Colonic mucosa (tissue), 4 donors: ENCODE measurements at regions not wholly inside any gene's neighbourhood (a gene's known extent, or its start where the extent isn't known, plus 50 kb on each side); places are given as distances from the start of the nearest gene placed in this dataset.

Experiments
- DNase-seq: peaks from one replicate; pipeline ENCODE4 v3.0.0-alpha.2; 2020
- H3K27ac ChIP-seq: fragments of 200-600 bp; one replicate; pipeline ENCODE4 v1.8.0; 2021
- H3K27me3 ChIP-seq: fragments of 200-600 bp; one replicate; pipeline ENCODE4 v1.8.0; 2021
- H3K36me3 ChIP-seq: fragments of 200-600 bp; one replicate; pipeline ENCODE4 v1.8.0; 2021
- H3K4me1 ChIP-seq: fragments of 200-600 bp; one replicate; pipeline ENCODE4 v1.8.0; 2021; ENCODE audit warnings: mild to moderate bottlenecking
- H3K4me3 ChIP-seq: fragments of 200-600 bp; one replicate; pipeline ENCODE4 v1.8.0; 2021
- H3K9ac ChIP-seq, 2 donors: one replicate each; pipeline ENCODE4 v1.7.0; 2013; ENCODE audit warnings: control low read depth in 2 of 2, low read depth in 2 of 2, low read length in 2 of 2
- H3K9me3 ChIP-seq: fragments of 200-600 bp; one replicate; pipeline ENCODE4 v1.8.0; 2021
- CTCF ChIP-seq: fragments of 200-600 bp; IDR thresholded peaks from one replicate; pipeline ENCODE4 v1.8.0; 2022; ENCODE audit warnings: antibody characterized with exemption, mild to moderate bottlenecking
- intact Hi-C: fragments of 100-400 bp; cut with DNase I; formaldehyde crosslinking; loops from one replicate; pipeline ENCODE4 v1.14.1; 2022
- donor health status: healthy.
- donor health status: DM: no; HTN: no; CAD: no.
- donor health status: DM: no; HTN: no; CAD: no.

DNA sequence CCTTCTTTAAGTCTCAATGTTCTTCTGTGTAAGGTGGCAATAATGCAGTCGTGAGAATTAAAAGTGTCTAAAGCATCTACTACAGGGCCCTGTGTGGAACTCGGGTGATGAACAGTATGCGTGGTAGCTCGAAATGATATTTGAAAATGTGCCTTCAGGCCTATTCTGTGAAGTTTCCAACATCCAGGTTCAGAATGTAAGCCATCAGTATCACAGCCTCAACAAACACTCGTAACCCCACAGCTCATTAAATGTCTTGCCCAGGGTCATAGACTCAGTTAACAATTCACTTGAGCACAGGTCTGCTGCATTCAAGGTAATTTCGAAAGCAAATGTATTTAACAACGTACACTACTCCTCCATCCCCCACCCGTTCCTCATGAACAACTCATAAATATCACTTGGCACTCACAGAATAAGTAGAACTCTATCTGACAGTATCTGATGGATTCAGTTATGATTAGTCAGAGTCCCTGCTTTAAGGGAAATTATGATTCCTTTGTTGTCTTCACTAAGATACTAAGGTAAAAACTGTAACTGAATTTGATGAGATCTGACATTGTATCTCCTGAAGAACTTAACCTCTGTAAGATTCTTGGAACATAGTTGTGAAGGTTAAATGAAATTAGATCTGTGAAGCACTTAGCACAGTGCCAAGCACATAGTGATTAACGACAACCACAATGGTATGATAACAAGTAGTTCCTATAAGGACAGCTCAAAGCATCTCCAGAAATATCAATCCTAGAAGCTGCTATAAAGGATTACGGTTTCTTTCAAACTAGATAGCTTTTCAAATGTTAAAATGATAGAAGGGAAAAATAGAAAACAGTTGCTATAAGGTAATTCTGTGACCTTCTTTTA, 642.3 kb downstream of the TBL1XR1 start:
- Histone ChIP-seq H3K4me1 (no peaks in the 10 kb centered on the region), H3K9ac (no peak overlapping the region), H3K27me3 (no peaks in the 10 kb centered on the region), H3K4me3 (no peak overlapping the region), H3K36me3 (no peaks in the 10 kb centered on the region), H3K9me3 (no peaks in the 10 kb centered on the region), H3K27ac (no peak overlapping the region)
- TF ChIP-seq CTCF: no peak
- DNase-seq: no peak
- intact Hi-C loops: no loop called here

DNA sequence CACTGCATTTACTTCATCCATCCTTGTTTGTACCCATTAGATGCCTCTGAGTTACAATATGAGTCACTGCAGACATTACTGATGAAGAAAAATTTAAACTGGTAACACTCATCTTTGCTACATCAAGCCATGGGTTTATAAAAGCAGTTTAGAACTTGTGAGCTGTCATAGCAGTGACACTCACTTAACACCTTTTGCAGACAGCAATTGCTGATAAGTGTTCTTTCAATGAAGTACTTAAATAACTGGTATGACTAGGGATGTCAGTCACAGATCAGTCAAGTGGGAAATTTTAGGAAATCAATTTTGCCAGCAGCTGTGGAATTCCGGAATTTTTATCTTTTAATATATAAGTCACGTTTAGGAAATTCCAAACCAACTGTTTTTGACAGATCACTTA, 643.0 kb downstream of the TBL1XR1 start:
- no peaks in the 10 kb centered on the region for H3K36me3 ChIP-seq
- H3K27ac ChIP-seq: no peak overlapping the region
- no peaks in the 10 kb centered on the region for H3K9me3 ChIP-seq
- no peak for DNase-seq
- no peak overlapping the region for H3K9ac ChIP-seq
- H3K27me3 ChIP-seq: no peaks in the 10 kb centered on the region
- no peak overlapping the region for H3K4me3 ChIP-seq
- no peaks in the 10 kb centered on the region for H3K4me1 ChIP-seq
- no peak for TF ChIP-seq CTCF
- intact Hi-C loops: no loop called here

- no peak for DNase-seq
- Histone ChIP-seq H3K9me3 (no peaks in the 10 kb centered on the region), H3K4me1 (no peaks in the 10 kb centered on the region), H3K9ac (no peak overlapping the region), H3K4me3 (no peak overlapping the region), H3K36me3 (no peaks in the 10 kb centered on the region), H3K27me3 (no peaks in the 10 kb centered on the region), H3K27ac (no peak overlapping the region)
- TF ChIP-seq CTCF: no peak
- intact Hi-C loops: no loop called here
These were observed 670.3 kb downstream of the TBL1XR1 start for GRCh38 chr3:176526942-176527341.

DNA sequence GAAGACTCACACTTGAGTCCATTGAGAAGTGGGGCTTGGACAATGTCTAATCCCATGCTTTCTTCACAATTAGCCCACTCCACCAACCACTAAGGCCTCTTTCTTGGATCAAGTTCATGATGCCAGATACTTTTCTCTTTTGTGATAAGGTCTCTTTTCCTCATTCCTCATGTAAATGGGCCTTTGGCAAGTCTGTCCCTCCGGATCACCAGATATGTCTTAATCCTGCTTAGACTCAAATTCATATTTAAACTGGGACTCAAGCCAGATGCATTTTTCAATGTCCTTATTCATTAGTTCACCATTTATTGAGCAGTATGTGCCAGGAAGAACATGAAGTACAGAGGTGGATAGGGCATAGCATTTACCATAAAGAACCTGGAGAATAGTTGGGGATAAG, 671.1 kb downstream of the TBL1XR1 start:
- no peaks in the 10 kb centered on the region for H3K36me3 ChIP-seq
- H3K9me3 ChIP-seq: no peaks in the 10 kb centered on the region
- no peak overlapping the region for H3K27ac ChIP-seq
- DNase-seq: no peak
- no peaks in the 10 kb centered on the region for H3K4me1 ChIP-seq
- TF ChIP-seq CTCF: no peak
- no peak overlapping the region for H3K9ac ChIP-seq
- intact Hi-C loops: no loop called here
- no peak overlapping the region for H3K4me3 ChIP-seq
- no peaks in the 10 kb centered on the region for H3K27me3 ChIP-seq

DNA sequence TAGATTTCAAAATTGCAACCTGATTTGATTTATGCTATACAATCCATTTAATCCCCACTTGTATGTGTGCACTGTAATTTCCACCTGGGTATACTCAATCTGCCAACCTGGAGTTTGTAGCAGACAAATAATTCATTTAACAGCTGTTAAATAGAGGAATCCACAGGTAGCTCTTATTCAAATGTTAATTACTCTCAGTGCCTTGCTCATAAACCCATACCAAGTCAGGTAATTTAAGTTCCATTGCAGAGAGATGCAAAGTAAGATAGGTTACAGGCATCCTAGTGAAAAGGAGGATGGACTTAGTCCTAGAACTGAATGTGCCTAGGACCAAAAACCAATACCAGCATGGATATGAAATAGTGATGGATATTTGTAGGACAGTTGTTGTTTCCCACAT, 674.2 kb downstream of the TBL1XR1 start:
- no peak for TF ChIP-seq CTCF
- Histone ChIP-seq H3K9ac (no peak overlapping the region), H3K27me3 (no peaks in the 10 kb centered on the region), H3K4me1 (no peaks in the 10 kb centered on the region), H3K27ac (no peak overlapping the region), H3K9me3 (no peaks in the 10 kb centered on the region), H3K36me3 (no peaks in the 10 kb centered on the region), H3K4me3 (no peak overlapping the region)
- intact Hi-C loops: no loop called here
- DNase-seq: no peak
